Mucosa of descending colon (tissue), 3 donors: ENCODE measurements at regions not wholly inside any gene's neighbourhood (a gene's known extent, or its start where the extent isn't known, plus 50 kb on each side); places are given as distances from the start of the nearest gene placed in this dataset.

ENCODE experiments used
- ATAC-seq: fragments of 200-7000 bp; cut with Tn5 transposase; one replicate; pipeline ENCODE4 v1.9.1; 2020; ENCODE audit warnings: mild to moderate bottlenecking, moderate library complexity
- DNase-seq, 3 donors: peaks; one replicate each; pipeline ENCODE4 v3.0.0-alpha.2; 2020
- H3K36me3 ChIP-seq: fragments of 200-600 bp; one replicate; pipeline ENCODE4 v1.8.0; 2021; ENCODE audit warnings: low read depth, mild to moderate bottlenecking
- H3K4me1 ChIP-seq: fragments of 200-600 bp; one replicate; pipeline ENCODE4 v1.8.0; 2021; ENCODE audit warnings: low read depth, mild to moderate bottlenecking
- H3K4me3 ChIP-seq: fragments of 200-600 bp; one replicate; pipeline ENCODE4 v1.8.0; 2021; ENCODE audit warnings: mild to moderate bottlenecking
- H3K9me3 ChIP-seq: fragments of 200-600 bp; one replicate; pipeline ENCODE4 v1.8.0; 2021; ENCODE audit warnings: mild to moderate bottlenecking
- intact Hi-C, 2 donors: fragments of 100-400 bp; cut with DNase I in 1 of 2; cut with micrococcal nuclease in 1 of 2; formaldehyde crosslinking; loops; one replicate each; pipeline versions ENCODE4 v1.11.0 to v1.11.1; 2022; cut with DNase I, micrococcal nuclease
- TF ChIP-seq, protein P1 (sequence below): fragments of 200-600 bp; IDR thresholded peaks from one replicate; pipeline ENCODE4 v1.8.0; 2022; ENCODE audit warnings: antibody characterized with exemption, mild to moderate bottlenecking
- donor health status: DM: no; HTN: no; CAD: no; lungs with moderate emphysema.
- donor health status: DM: no; HTN: no; CAD: no.
- donor health status: DM: no; HTN: yes; CAD: no.

DNA sequence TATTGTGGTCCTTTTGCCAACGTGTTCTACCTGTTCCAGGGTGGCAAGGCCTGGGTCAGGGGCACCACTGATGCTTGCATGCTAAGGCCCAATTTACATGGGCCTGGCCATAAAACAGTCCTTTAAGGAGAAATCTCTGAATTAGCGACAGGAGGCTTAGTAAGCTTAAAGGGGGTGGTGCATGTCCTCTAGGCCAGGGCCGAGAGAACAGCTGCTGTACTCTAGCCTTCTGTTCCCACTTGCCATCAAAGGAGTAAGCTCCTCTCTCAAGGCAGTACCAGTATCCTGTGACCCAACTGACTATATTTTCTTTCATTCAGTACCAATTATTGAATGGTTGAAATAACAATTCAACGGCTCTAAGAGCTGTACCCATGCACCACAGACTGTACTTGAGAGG is 67.7 kb upstream of the ZDHHC17 start:
- Histone ChIP-seq H3K4me3 (no peak overlapping the region), H3K9me3 (no peaks in the 10 kb centered on the region), H3K36me3 (no peaks in the 10 kb centered on the region), H3K4me1 (no peaks in the 10 kb centered on the region)
- intact Hi-C loops: no loop called here
- DNase-seq (no peak), ATAC-seq (no peak)
- TF ChIP-seq, protein P1, sequence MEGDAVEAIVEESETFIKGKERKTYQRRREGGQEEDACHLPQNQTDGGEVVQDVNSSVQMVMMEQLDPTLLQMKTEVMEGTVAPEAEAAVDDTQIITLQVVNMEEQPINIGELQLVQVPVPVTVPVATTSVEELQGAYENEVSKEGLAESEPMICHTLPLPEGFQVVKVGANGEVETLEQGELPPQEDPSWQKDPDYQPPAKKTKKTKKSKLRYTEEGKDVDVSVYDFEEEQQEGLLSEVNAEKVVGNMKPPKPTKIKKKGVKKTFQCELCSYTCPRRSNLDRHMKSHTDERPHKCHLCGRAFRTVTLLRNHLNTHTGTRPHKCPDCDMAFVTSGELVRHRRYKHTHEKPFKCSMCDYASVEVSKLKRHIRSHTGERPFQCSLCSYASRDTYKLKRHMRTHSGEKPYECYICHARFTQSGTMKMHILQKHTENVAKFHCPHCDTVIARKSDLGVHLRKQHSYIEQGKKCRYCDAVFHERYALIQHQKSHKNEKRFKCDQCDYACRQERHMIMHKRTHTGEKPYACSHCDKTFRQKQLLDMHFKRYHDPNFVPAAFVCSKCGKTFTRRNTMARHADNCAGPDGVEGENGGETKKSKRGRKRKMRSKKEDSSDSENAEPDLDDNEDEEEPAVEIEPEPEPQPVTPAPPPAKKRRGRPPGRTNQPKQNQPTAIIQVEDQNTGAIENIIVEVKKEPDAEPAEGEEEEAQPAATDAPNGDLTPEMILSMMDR: no peak

DNA sequence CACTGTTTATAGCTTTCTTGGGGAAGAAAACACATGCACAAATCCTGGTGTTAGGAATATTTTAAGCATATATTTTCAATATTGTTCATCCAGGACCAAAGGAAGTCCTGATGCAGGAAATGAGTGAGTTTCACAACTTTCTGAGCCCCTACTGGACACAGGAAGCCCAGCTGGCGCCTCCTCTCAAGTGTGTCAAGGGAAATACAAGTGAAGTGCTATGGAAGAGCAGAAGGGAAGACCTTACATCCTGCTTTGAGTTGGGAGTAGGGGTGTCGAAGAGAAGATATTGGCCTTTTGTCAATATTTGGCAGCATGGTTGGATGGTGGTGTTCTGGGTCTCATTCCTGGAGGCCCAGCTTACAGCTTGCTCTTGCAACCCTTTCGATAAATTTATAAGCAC is 66.1 kb upstream of the ZDHHC17 start:
- TF ChIP-seq, protein P1: no peak
- no peaks in the 10 kb centered on the region for H3K36me3 ChIP-seq
- H3K4me1 ChIP-seq: no peaks in the 10 kb centered on the region
- no peak overlapping the region for H3K4me3 ChIP-seq
- H3K9me3 ChIP-seq: no peaks in the 10 kb centered on the region
- ATAC-seq: no peak
- intact Hi-C loops: no loop called here
- DNase-seq: no peak

DNA sequence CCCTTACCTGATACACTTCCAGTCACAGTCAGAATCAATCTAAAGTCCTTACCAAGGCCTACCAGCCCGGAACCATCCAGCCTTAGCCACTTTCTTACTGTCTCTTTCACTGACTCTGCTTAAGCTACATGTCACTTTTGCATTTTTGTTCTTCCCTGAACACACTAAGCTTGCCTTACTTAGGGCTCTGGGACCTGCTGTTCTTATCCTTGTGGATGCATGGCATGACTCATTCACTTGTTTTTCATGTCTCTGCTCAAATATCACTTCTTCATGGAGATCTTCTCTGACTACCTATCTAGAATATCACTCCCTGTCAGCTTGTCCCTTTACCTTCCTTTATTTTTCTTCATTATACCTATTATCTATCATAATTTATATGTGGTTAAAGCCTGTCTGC is 65.6 kb upstream of the ZDHHC17 start:
- Histone ChIP-seq H3K4me3 (no peak overlapping the region), H3K9me3 (no peaks in the 10 kb centered on the region), H3K4me1 (no peaks in the 10 kb centered on the region), H3K36me3 (no peaks in the 10 kb centered on the region)
- DNase-seq (no peak), ATAC-seq (no peak)
- intact Hi-C loops: no loop called here
- TF ChIP-seq, protein P1: no peak

DNA sequence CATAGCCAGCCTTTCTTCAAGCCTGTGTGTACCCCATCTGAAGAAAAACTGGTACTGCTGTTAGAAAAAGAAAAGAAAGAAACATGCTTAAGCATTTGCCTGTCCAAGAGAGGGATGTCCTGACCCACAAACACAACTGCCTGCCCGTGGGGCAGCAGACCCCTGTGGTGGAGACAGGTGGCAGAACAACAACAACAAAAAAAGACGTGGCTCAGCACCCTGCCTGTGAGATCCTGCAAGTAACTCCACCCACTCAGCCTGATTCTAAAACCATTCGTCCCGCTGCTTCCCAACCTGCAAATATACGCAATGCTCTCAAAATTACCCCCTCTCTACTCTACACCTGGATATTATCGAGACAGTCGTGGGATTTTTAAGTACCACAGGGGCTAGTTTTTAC is 64.9 kb upstream of the ZDHHC17 start:
- DNase-seq: no peak
- Histone ChIP-seq H3K4me1 (no peaks in the 10 kb centered on the region), H3K4me3 (no peak overlapping the region), H3K9me3 (no peaks in the 10 kb centered on the region), H3K36me3 (no peaks in the 10 kb centered on the region)
- TF ChIP-seq, protein P1: no peak
- no peak for ATAC-seq
- intact Hi-C loops: no loop called here

DNA sequence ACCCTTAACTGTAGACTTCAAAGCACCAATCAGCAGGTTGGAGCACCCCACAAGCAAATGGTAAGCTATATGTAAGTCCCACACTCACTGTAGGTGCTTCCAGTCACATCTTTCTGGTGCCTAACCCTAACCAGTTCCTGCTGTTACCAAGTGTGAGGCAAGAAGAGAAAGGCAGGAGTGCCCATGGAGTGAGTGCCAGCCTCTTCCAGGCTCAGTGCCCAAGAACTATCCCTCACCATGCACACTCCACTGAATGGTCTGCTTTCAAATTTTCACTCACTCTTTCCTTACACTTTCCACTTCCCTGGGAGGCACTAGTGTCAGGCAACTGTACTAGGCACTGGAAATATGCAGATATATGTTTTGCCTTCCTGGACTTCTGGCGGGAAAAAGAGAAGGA is 62.2 kb upstream of the ZDHHC17 start:
- Histone ChIP-seq H3K9me3 (no peaks in the 10 kb centered on the region), H3K4me1 (no peaks in the 10 kb centered on the region), H3K4me3 (no peak overlapping the region), H3K36me3 (no peaks in the 10 kb centered on the region)
- intact Hi-C loops: no loop called here
- TF ChIP-seq, protein P1: no peak
- ATAC-seq (no peak), DNase-seq (no peak)

DNA sequence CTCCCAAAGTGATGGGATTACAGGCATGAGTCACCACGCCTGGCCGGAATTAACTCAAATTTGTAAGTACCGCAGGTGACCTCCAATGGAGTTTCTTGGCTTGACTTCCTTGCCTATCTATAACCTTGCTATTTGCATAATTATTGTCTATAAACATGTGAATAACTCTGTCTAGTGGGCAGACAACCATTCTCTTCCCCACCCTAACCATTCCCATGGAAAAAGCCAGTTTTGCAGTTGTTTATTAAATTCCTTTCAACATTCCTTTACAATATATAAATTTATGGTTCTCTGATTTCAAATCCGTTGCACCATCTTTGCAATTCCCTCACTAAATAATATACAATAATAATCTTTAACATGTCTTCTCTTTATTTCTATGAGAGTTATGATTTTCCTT is 61.0 kb upstream of the ZDHHC17 start:
- no peak overlapping the region for H3K4me3 ChIP-seq
- no peak for ATAC-seq
- intact Hi-C loops: no loop called here
- TF ChIP-seq, protein P1: no peak
- H3K36me3 ChIP-seq: no peaks in the 10 kb centered on the region
- no peaks in the 10 kb centered on the region for H3K4me1 ChIP-seq
- no peak for DNase-seq
- no peaks in the 10 kb centered on the region for H3K9me3 ChIP-seq
